GM21723 (cell line): ENCODE measurements at regions not wholly inside any gene's neighbourhood (a gene's known extent, or its start where the extent isn't known, plus 50 kb on each side); places are given as distances from the start of the nearest gene placed in this dataset.

ENCODE experiments used
- ATAC-seq: cut with Tn5 transposase; IDR thresholded peaks from one replicate; pipeline ENCODE4 v1.9.1; 2021; ENCODE audit warnings: mild to moderate bottlenecking, moderate library complexity; ENCODE audit not compliant: unreplicated experiment

- ATAC-seq, result no peak
These were observed 322.7 kb upstream of the PFKP start for GRCh38 chr10:2744547-2745200.

- no peak for ATAC-seq
These were observed 332.7 kb upstream of the PFKP start for GRCh38 chr10:2734603-2735002.

GRCh38 chr10:2733278-2733963, 333.9 kb upstream of the PFKP start:
- ATAC-seq, result no peak

GRCh38 chr10:2731940-2732339, 335.4 kb upstream of the PFKP start:
- no peak for ATAC-seq

GRCh38 chr10:2729197-2729596, 338.2 kb upstream of the PFKP start:
- ATAC-seq, result no peak

- ATAC-seq, result no peak
These were observed 339.3 kb upstream of the PFKP start for GRCh38 chr10:2728087-2728486.

- no peak for ATAC-seq
These were observed 350.8 kb upstream of the PFKP start for GRCh38 chr10:2716596-2716995.

GRCh38 chr10:2714597-2714996, 352.8 kb upstream of the PFKP start:
- ATAC-seq, result no peak

- ATAC-seq, result no peak
These were observed 363.4 kb upstream of the PFKP start for GRCh38 chr10:2703953-2704352.

- ATAC-seq, result no peak
These were observed 365.5 kb upstream of the PFKP start for GRCh38 chr10:2701802-2702201.

- ATAC-seq, result no peak
These were observed 366.6 kb upstream of the PFKP start for GRCh38 chr10:2700626-2701305.

- ATAC-seq, result no peak
These were observed 378.4 kb upstream of the PFKP start for GRCh38 chr10:2688958-2689357.

GRCh38 chr10:2686691-2687090, 380.7 kb upstream of the PFKP start:
- ATAC-seq, result no peak

GRCh38 chr10:2682491-2682890, 384.9 kb upstream of the PFKP start:
- no peak for ATAC-seq

- ATAC-seq, result no peak
These were observed 385.5 kb upstream of the PFKP start for GRCh38 chr10:2681891-2682290.

GRCh38 chr10:2680821-2681220, 386.5 kb upstream of the PFKP start:
- no peak for ATAC-seq

GRCh38 chr10:2679646-2680045, 387.7 kb upstream of the PFKP start:
- ATAC-seq, result no peak

GRCh38 chr10:2676455-2676854, 390.9 kb upstream of the PFKP start:
- no peak for ATAC-seq

- ATAC-seq, result no peak
These were observed 392.9 kb upstream of the PFKP start for GRCh38 chr10:2674451-2674850.

GRCh38 chr10:2670864-2671263, 396.5 kb upstream of the PFKP start:
- ATAC-seq, result no peak

- ATAC-seq, result no peak
These were observed 401.6 kb upstream of the PFKP start for GRCh38 chr10:2665772-2666171.

- no peak for ATAC-seq
These were observed 407.1 kb upstream of the PFKP start for GRCh38 chr10:2660276-2660675.
